GM12891 (cell line): ENCODE measurements at regions not wholly inside any gene's neighbourhood (a gene's known extent, or its start where the extent isn't known, plus 50 kb on each side); places are given as distances from the start of the nearest gene placed in this dataset.

Source experiments
- POLR2A ChIP-seq: IDR thresholded peaks from 2 replicates; pipeline ENCODE4 v1.6.1; 2011; ENCODE audit warnings: low read depth, low read length, control low read depth
- POLR2AphosphoS5 ChIP-seq: IDR thresholded peaks from 2 replicates; pipeline ENCODE4 v1.6.1; 2011; ENCODE audit warnings: low read depth, low read length, control low read depth

GRCh38 chr10:125230251-125230650 is 69.9 kb upstream of the CTBP2 start:
- TF ChIP-seq POLR2AphosphoS5, result no peak
- no peak for TF ChIP-seq POLR2A
